Stimulated activated naive CD8-positive, alpha-beta T cell treated with anti-CD3 and anti-CD28 coated beads, Interleukin-15, Interleukin-2, amounts not matched to agents 100 ng/mL and 50 ng/mL, for 24 hours (primary cell): ENCODE measurements at regions not wholly inside any gene's neighbourhood (a gene's known extent, or its start where the extent isn't known, plus 50 kb on each side); places are given as distances from the start of the nearest gene placed in this dataset.

Source experiments
- H3K27ac Mint-ChIP-seq: one replicate; pipeline ENCODE4 v1.8.0; 2021; ENCODE audit warnings: mild to moderate bottlenecking, mixed read lengths
- H3K27me3 Mint-ChIP-seq: one replicate; pipeline ENCODE4 v1.8.0; 2021; ENCODE audit warnings: mixed read lengths
- H3K36me3 Mint-ChIP-seq: one replicate; pipeline ENCODE4 v1.8.0; 2021; ENCODE audit warnings: low read depth, mixed read lengths
- H3K4me1 Mint-ChIP-seq: one replicate; pipeline ENCODE4 v1.8.0; 2021; ENCODE audit warnings: low read depth, mixed read lengths
- H3K4me3 Mint-ChIP-seq: one replicate; pipeline ENCODE4 v1.8.0; 2021; ENCODE audit warnings: mild to moderate bottlenecking, mixed read lengths
- H3K9me3 Mint-ChIP-seq: one replicate; pipeline ENCODE4 v1.8.0; 2021; ENCODE audit warnings: mixed read lengths

DNA sequence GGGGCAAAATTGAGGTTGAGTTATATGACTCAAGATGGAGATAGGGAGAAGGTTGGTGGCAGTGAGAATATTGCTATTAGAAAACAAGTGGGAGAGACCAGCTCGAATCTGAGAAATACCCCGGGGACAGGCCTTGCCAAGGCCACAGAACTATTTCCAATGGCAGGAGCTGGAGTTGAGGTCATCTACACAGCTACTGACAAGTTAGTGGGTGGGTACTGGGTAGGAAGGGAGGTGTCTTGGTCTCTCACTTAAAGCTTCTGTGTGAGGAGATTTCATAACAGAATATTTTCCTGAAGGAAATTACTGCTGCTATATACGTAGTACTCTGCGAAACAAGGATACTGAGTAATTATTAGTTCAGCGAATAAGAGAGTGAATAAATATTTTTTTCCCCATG is 69.4 kb upstream of the ITPRID2 start:
- Mint-ChIP-seq H3K4me1 (no peaks in the 10 kb centered on the region), H3K9me3 (no peaks in the 10 kb centered on the region), H3K4me3 (no peak overlapping the region), H3K27me3 (peaks cover 4% of the 10 kb centered on the region), H3K36me3 (no peaks in the 10 kb centered on the region), H3K27ac (no peak overlapping the region)

DNA sequence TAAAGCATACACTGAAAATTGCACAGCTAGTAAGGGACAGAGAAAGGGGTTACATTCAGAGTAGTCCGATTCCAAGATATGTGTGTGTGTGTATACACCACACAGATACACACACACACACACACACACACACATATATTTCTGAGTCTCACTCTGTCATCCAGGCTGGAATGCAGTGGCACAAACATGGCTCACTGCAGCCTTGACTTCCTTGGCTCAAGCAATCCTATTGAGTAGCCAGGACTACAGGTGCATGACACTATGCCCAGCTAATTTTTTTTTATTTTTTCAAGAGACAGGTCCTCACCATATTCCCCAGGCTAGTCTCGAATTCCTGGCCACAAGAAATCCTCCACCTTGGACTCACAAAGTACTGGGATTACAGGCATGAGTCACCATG is 68.1 kb upstream of the ITPRID2 start:
- no peaks in the 10 kb centered on the region for H3K9me3 Mint-ChIP-seq
- H3K36me3 Mint-ChIP-seq, result no peaks in the 10 kb centered on the region
- peaks cover 3% of the 10 kb centered on the region for H3K27me3 Mint-ChIP-seq
- H3K27ac Mint-ChIP-seq, result no peak overlapping the region
- H3K4me1 Mint-ChIP-seq, result no peaks in the 10 kb centered on the region
- no peak overlapping the region for H3K4me3 Mint-ChIP-seq

GRCh38 chr2:181828122-181828705 is 63.3 kb upstream of the ITPRID2 start:
- H3K27ac Mint-ChIP-seq, result no peak overlapping the region
- no peak overlapping the region for H3K4me3 Mint-ChIP-seq
- no peaks in the 10 kb centered on the region for H3K9me3 Mint-ChIP-seq
- peaks cover 14% of the 10 kb centered on the region for H3K27me3 Mint-ChIP-seq
- H3K4me1 Mint-ChIP-seq, result no peaks in the 10 kb centered on the region
- H3K36me3 Mint-ChIP-seq, result no peaks in the 10 kb centered on the region

GRCh38 chr2:181829230-181829629 is 62.3 kb upstream of the ITPRID2 start:
- Mint-ChIP-seq H3K27me3 (peaks cover 14% of the 10 kb centered on the region), H3K27ac (no peak overlapping the region), H3K9me3 (no peaks in the 10 kb centered on the region), H3K36me3 (no peaks in the 10 kb centered on the region), H3K4me3 (no peak overlapping the region), H3K4me1 (no peaks in the 10 kb centered on the region)

GRCh38 chr2:181832015-181832414 is 59.5 kb upstream of the ITPRID2 start:
- peaks cover 24% of the 10 kb centered on the region for H3K27me3 Mint-ChIP-seq
- no peaks in the 10 kb centered on the region for H3K9me3 Mint-ChIP-seq
- no peak overlapping the region for H3K4me3 Mint-ChIP-seq
- no peaks in the 10 kb centered on the region for H3K4me1 Mint-ChIP-seq
- no peak overlapping the region for H3K27ac Mint-ChIP-seq
- no peaks in the 10 kb centered on the region for H3K36me3 Mint-ChIP-seq

DNA sequence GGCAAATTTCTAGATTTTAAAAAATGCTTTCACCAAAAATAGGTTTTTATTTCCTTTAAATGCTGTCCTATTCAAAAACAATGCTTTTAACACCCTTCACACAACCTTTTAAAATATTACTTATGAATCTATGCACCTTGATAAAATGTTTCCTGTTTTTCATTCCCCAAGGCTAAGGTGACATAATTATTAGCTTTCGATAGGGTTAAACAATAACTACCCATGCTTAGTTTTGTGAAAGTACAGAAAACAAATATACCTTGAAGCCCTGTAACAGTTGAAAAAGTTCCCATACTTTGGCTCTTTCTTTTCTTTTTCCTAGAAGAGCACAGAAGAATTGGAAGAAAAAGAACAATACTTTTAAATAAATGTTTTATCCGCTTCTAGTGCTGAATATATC is 54.9 kb upstream of the ITPRID2 start:
- H3K9me3 Mint-ChIP-seq, result no peaks in the 10 kb centered on the region
- no peak overlapping the region for H3K4me3 Mint-ChIP-seq
- no peak overlapping the region for H3K27ac Mint-ChIP-seq
- no peaks in the 10 kb centered on the region for H3K36me3 Mint-ChIP-seq
- H3K4me1 Mint-ChIP-seq, result no peaks in the 10 kb centered on the region
- H3K27me3 Mint-ChIP-seq, result peaks cover 19% of the 10 kb centered on the region

- H3K4me3 Mint-ChIP-seq, result no peak overlapping the region
- peaks cover 19% of the 10 kb centered on the region for H3K27me3 Mint-ChIP-seq
- no peaks in the 10 kb centered on the region for H3K9me3 Mint-ChIP-seq
- no peak overlapping the region for H3K27ac Mint-ChIP-seq
- H3K36me3 Mint-ChIP-seq, result no peaks in the 10 kb centered on the region
- no peaks in the 10 kb centered on the region for H3K4me1 Mint-ChIP-seq
These were observed 54.0 kb upstream of the ITPRID2 start for GRCh38 chr2:181837563-181837962.

- Mint-ChIP-seq H3K9me3 (no peaks in the 10 kb centered on the region), H3K4me3 (no peak overlapping the region), H3K27me3 (peaks cover 19% of the 10 kb centered on the region), H3K4me1 (no peaks in the 10 kb centered on the region), H3K36me3 (no peaks in the 10 kb centered on the region), H3K27ac (no peak overlapping the region)
These were observed 51.7 kb upstream of the ITPRID2 start for GRCh38 chr2:181839811-181840210.

- Mint-ChIP-seq H3K27ac (no peak overlapping the region), H3K4me3 (no peak overlapping the region), H3K36me3 (no peaks in the 10 kb centered on the region), H3K9me3 (no peaks in the 10 kb centered on the region), H3K4me1 (no peaks in the 10 kb centered on the region), H3K27me3 (peaks cover 10% of the 10 kb centered on the region)
These were observed 50.5 kb upstream of the ITPRID2 start for GRCh38 chr2:181841079-181841478.
